OCI-LY7 (cell line): ENCODE measurements at regions not wholly inside any gene's neighbourhood (a gene's known extent, or its start where the extent isn't known, plus 50 kb on each side); places are given as distances from the start of the nearest gene placed in this dataset.

ENCODE experiments used
- BruUV-seq: library from RNA; stranded (reverse); fragments of 400-500 nt; replicated peaks from 2 replicates; lab custom pipeline; 2021; lab: Mats Ljungman, UMichigan
- CTCF ChIA-PET: fragments of 300-600 bp; sonication (Branson Sonifier 250); formaldehyde crosslinking; loops from one replicate; lab custom pipeline; 2022; ENCODE audit warnings: antibody characterized with exemption; ENCODE audit not compliant: unreplicated experiment; lab: Charles Lee
- POLR2A ChIA-PET: fragments of 300-600 bp; sonication (Branson Sonifier 250); formaldehyde crosslinking; loops from one replicate; lab custom pipeline; 2022; ENCODE audit warnings: antibody characterized with exemption; lab: Charles Lee
- DNase-seq: peaks from one replicate; pipeline ENCODE4 v3.0.0-alpha.2; 2015; ENCODE audit warnings: low spot score
- H2AFZ ChIP-seq: fragments of 200-600 bp; sonication (generic), shearing (Covaris generic); 2 replicates; pipeline ENCODE4 v1.6.1; 2014; ENCODE audit warnings: mild to moderate bottlenecking, antibody characterized with exemption, low read length, moderate library complexity
- H3K27ac ChIP-seq: fragments of 200-600 bp; sonication (generic); 2 replicates; pipeline ENCODE4 v1.5.1; 2014; ENCODE audit warnings: mixed run types, low read depth, mild to moderate bottlenecking, moderate library complexity, low read length, inconsistent platforms; ENCODE audit not compliant: poor library complexity, severe bottlenecking
- H3K36me3 ChIP-seq: fragments of 200-600 bp; sonication (generic); 2 replicates; pipeline ENCODE4 v1.6.1; 2014; ENCODE audit warnings: mild to moderate bottlenecking, antibody characterized with exemption, low read length, moderate library complexity, mixed read lengths; ENCODE audit not compliant: insufficient read depth
- H3K4me1 ChIP-seq: fragments of 200-600 bp; sonication (generic); 2 replicates; pipeline ENCODE4 v1.5.1; 2014; ENCODE audit warnings: mild to moderate bottlenecking, low read length; ENCODE audit not compliant: insufficient read depth, poor library complexity, severe bottlenecking
- H3K4me2 ChIP-seq: fragments of 200-600 bp; sonication (generic); 2 replicates; pipeline ENCODE4 v1.6.1; 2014; ENCODE audit warnings: mild to moderate bottlenecking, low read length
- H3K4me3 ChIP-seq: fragments of 200-600 bp; sonication (generic); 2 replicates; pipeline ENCODE4 v1.5.1; 2014; ENCODE audit warnings: mild to moderate bottlenecking, low read depth, low read length; ENCODE audit not compliant: poor library complexity, severe bottlenecking
- H3K79me2 ChIP-seq: fragments of 200-600 bp; sonication (generic); 2 replicates; pipeline ENCODE4 v1.6.1; 2016; ENCODE audit warnings: low read depth, mild to moderate bottlenecking, low read length, moderate library complexity, mixed read lengths; ENCODE audit not compliant: insufficient read depth
- H3K9me2 ChIP-seq: fragments of 200-600 bp; sonication (generic); 2 replicates; pipeline ENCODE4 v1.6.1; 2016; ENCODE audit warnings: mild to moderate bottlenecking, low read length, mixed read lengths; ENCODE audit not compliant: insufficient read depth
- H3K9me3 ChIP-seq: fragments of 200-600 bp; sonication (generic); 2 replicates; pipeline ENCODE4 v1.6.1; 2014; ENCODE audit warnings: mild to moderate bottlenecking, mixed run types, low read length, mixed read lengths
- H4K20me1 ChIP-seq: fragments of 200-600 bp; sonication (generic); 2 replicates; pipeline ENCODE4 v1.6.1; 2014; ENCODE audit warnings: mild to moderate bottlenecking, antibody characterized with exemption, low read length, moderate library complexity, mixed read lengths; ENCODE audit not compliant: insufficient read depth
- CTCF ChIP-seq: fragments of 200-600 bp; sonication (generic); conservative IDR thresholded peaks from 2 replicates; pipeline ENCODE4 v1.5.1; 2014; ENCODE audit warnings: mild to moderate bottlenecking, antibody characterized with exemption, low read length, moderate library complexity, mixed read lengths
- EZH2phosphoT487 ChIP-seq: fragments of 200-600 bp; sonication (generic); IDR thresholded peaks from 2 replicates; pipeline ENCODE4 v1.6.1; 2018; ENCODE audit warnings: low read depth, borderline replicate concordance, mild to moderate bottlenecking, mixed run types, antibody characterized with exemption, low read length, moderate library complexity, mixed read lengths
- intact Hi-C: fragments of 100-400 bp; cut with micrococcal nuclease; formaldehyde crosslinking; loops from one replicate; pipeline ENCODE4 v1.10.0; 2022; ENCODE audit not compliant: unreplicated experiment

GRCh38 chr20:40768105-40768504 is 79.1 kb upstream of the MAFB start:
- intact Hi-C loops, result no loop called here
- Histone ChIP-seq H3K4me3 (no peak overlapping the region), H3K4me2 (no peak overlapping the region), H3K79me2 (no peaks in the 10 kb centered on the region), H4K20me1 (no peaks in the 10 kb centered on the region), H3K4me1 (peaks cover 14% of the 10 kb centered on the region), H3K9me3 (no peaks in the 10 kb centered on the region), H2AFZ (no peak overlapping the region), H3K27ac (no peak overlapping the region), H3K9me2 (no peaks in the 10 kb centered on the region), H3K36me3 (no peaks in the 10 kb centered on the region)
- ChIA-PET POLR2A (interaction anchor here (1.0 kb wide), 1 partner anchor 9 kb away, joined by 3 read pairs; no protein-coding TSS in a partner anchor), CTCF (no interaction called here)
- no TSS peak for BruUV-seq
- no peak for DNase-seq
- no peak for TF ChIP-seq CTCF
- no peak for TF ChIP-seq EZH2phosphoT487

GRCh38 chr20:40769677-40770285 is 80.7 kb upstream of the MAFB start:
- Histone ChIP-seq H3K4me2 (no peak overlapping the region), H3K27ac (no peak overlapping the region), H2AFZ (no peak overlapping the region), H3K36me3 (no peaks in the 10 kb centered on the region), H3K4me3 (no peak overlapping the region), H3K79me2 (no peaks in the 10 kb centered on the region), H3K9me2 (no peaks in the 10 kb centered on the region), H3K9me3 (no peaks in the 10 kb centered on the region), H3K4me1 (peaks cover 18% of the 10 kb centered on the region), H4K20me1 (no peaks in the 10 kb centered on the region)
- POLR2A ChIA-PET, result interaction anchor here (2.2 kb wide), 1 partner anchor 9 kb away, joined by 14 read pairs; no protein-coding TSS in a partner anchor
- TF ChIP-seq EZH2phosphoT487, result no peak
- intact Hi-C loops, result no loop called here
- BruUV-seq, result no TSS peak
- DNase-seq, result no peak
- CTCF ChIA-PET, result interaction anchor here (0.9 to 1.0 kb wide), 2 partner anchors 9 to 27 kb away, joined by 3 read pairs; no protein-coding TSS in a partner anchor

- no peak overlapping the region for H3K4me2 ChIP-seq
- H2AFZ ChIP-seq, result no peak overlapping the region
- intact Hi-C loops, result no loop called here
- no peaks in the 10 kb centered on the region for H3K9me2 ChIP-seq
- no peak for DNase-seq
- BruUV-seq, result no TSS peak
- H3K4me1 ChIP-seq, result peaks cover 14% of the 10 kb centered on the region
- no peaks in the 10 kb centered on the region for H4K20me1 ChIP-seq
- H3K9me3 ChIP-seq, result no peaks in the 10 kb centered on the region
- CTCF ChIA-PET, result no interaction called here
- POLR2A ChIA-PET, result interaction anchor here (2.2 kb wide), 1 partner anchor 8 kb away, joined by 14 read pairs; no protein-coding TSS in a partner anchor
- no peaks in the 10 kb centered on the region for H3K79me2 ChIP-seq
- H3K4me3 ChIP-seq, result no peak overlapping the region
- no peak for TF ChIP-seq CTCF
- TF ChIP-seq EZH2phosphoT487, result no peak
- no peaks in the 10 kb centered on the region for H3K36me3 ChIP-seq
- H3K27ac ChIP-seq, result no peak overlapping the region
Observed at GRCh38 chr20:40770564-40771307, 81.7 kb upstream of the MAFB start.
